Ureter (tissue), 1 donor: ENCODE measurements at regions not wholly inside any gene's neighbourhood (a gene's known extent, or its start where the extent isn't known, plus 50 kb on each side); places are given as distances from the start of the nearest gene placed in this dataset.
"Not testable (repeated sequence)": the region's sequence is repeated elsewhere in the genome, so short reads cannot be mapped to it uniquely, and the experiment has no call there.

Experiments
- DNase-seq: peaks from one replicate; pipeline ENCODE4 v3.0.0-alpha.2; 2020; ENCODE audit warnings: low spot score
- donor health status: DM: yes; HTN: yes; CAD: no.

DNA sequence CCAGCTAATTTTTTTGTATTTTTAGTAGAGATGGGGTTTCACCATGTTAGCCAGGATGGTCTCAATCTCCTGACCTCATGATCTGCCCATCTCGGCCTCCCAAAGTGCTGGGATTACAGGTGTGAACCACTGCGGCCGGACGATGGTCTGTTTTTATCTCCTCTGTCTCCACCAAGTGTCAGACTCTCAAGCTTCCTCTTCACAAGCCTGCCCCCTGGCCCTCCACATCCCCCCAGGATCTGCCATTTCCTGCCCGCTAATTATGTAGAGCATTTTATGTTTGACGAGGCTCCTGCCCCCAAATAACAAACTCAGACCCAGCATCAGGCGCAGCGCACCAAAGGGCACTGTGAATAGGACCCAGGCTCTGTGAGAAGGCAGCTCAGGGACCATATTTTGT lies 101.8 kb upstream of the PCBD1 start:
- not testable (repeated sequence) for DNase-seq

DNA sequence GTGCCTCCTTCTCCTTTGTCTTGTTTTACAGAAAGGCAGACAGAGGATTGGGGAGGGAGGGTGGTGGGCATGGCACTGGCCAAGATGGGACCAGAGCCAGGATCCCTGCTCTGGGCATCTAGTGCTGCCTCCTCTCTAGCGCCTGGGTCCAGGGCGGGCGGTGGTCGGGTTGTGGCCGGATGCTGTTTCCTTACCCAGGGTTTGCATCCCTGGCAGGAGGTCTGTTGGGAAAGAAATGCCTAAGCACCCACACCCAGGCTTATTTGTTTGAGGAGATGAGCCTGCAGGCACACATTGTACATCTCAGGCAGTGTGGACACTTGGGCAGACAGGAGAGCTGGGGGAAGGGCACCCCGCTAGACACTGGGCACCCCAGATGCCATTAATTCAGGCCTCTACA lies 102.3 kb upstream of the PCBD1 start:
- DNase-seq: no peak

DNA sequence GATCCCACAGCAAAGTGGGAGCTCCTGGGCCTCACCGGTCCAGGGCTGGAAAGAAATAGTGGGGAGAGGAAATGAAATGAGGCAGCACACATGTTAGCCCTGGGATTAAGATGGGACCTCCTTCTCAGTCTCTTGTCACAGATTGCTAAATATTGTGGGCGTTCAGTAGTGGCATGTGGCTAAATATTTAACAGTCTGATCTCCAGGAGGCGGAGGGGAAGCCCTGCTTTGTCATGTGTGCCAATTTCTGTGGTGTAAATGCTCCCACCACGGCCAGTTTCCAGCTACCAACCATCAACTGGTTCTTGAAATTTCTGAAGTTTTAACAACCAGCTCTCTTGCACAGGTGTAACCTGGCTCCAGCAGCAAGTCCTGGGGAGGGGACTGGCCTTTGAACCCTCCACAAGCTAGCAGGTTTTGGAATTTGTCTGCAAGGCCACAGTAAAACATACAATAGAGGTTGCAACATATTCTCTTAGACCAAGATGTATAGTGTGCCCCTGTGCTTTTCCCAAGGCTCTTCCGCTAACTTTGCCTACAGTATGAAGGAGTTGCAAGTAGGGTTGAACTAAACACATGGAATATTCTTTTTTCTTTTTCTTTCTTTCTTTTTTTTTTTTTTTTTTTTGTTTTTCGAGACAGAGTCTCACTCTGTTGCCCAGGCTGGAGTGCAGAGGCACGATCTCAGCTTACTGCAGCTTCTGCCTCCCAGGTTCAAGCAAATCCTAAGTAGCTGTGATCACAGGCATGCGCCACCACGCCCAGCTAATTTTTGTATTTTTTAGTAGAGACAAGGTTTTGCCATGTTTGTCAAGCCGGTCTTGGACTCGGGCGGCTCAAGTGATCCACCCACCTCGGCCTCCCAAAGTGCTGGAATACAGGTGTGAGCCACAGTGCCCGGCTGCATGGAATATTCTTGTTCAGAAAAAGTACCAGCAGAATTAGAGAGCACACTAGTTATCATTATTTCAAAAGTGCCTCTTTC lies 103.1 kb upstream of the PCBD1 start:
- DNase-seq: no peak

- DNase-seq: no peak
Observed at GRCh38 chr10:70992436-70992835, 104.1 kb upstream of the PCBD1 start.

DNA sequence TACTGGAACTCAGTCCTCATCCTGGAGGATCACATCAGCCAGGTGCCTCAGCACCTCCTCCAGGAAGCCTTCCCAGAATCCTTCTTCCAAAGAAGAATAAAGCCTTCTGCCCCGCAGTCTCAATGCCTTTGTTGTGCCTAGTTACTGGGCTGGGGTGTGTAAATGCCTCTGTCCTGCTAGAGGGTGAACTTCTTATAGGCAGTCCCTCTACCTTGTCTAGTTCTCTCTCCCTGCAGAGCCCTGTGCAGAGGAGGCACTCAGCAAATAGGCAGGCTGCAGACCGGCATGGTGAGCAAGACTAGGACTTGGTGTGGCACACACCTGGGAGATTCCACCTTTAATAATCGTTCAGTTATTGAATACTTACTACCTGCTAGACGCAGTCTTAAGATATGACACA lies 104.7 kb upstream of the PCBD1 start:
- DNase-seq: no peak

DNA sequence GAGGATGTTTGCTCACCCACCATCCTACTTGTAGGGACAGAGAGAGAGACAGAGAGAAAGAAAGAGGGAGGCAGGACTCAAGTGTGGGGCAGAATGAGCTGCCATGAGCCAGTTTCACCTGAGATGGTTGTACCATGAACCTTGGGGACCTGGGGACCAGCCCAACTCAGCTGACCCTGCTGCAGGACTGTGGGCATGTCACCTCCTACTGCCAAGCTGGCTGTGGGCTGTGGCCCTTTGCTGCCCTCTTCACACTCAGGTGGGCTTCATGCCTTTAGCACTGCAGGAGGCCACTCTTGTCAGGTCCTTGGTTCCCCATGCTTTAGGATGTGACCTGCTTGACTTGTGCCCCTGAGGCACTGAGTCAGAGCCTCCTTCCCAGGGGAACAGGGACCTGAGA lies 108.2 kb upstream of the PCBD1 start:
- DNase-seq: no peak

DNA sequence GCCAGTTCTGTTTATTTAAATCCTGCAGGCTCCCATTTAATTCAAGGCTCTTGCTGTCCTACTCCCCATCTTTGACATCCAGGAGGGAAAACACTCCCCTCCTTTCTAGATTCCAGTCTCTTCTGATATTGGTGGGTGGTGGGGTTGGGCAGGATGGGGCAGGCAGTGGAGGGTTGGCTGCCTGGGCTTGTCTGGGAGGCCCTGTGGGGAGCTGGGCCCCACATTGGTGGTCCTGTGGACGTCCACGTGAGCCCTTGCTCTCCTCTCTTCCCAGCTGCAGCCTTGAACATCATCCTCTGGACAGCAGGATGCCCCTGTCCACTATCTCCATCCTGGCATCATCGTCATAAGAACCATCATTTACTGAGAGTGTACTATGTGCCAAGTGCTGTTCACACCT lies 108.9 kb upstream of the PCBD1 start:
- DNase-seq: no peak

GRCh38 chr10:70998086-70998485 lies 109.7 kb upstream of the PCBD1 start:
- DNase-seq: no peak

DNA sequence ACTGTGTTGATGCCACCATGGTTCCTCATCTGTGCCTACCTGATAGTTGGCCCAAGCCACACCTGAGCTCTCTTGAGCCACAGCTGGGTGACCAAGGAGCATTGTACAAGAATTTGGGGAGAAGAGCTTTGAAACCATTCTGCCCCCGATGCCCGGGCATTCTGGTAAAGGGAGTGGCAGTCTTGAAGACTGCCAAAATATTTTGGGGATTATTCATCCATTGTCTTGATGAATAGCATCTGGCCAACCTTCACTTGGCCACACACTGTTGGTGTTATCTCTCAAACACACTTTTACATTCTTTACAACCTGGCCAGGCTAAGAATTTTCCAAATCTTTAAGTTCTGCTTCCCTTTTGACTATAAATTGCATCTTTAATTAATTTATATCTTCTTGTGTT lies 113.1 kb upstream of the PCBD1 start:
- DNase-seq: no peak

DNA sequence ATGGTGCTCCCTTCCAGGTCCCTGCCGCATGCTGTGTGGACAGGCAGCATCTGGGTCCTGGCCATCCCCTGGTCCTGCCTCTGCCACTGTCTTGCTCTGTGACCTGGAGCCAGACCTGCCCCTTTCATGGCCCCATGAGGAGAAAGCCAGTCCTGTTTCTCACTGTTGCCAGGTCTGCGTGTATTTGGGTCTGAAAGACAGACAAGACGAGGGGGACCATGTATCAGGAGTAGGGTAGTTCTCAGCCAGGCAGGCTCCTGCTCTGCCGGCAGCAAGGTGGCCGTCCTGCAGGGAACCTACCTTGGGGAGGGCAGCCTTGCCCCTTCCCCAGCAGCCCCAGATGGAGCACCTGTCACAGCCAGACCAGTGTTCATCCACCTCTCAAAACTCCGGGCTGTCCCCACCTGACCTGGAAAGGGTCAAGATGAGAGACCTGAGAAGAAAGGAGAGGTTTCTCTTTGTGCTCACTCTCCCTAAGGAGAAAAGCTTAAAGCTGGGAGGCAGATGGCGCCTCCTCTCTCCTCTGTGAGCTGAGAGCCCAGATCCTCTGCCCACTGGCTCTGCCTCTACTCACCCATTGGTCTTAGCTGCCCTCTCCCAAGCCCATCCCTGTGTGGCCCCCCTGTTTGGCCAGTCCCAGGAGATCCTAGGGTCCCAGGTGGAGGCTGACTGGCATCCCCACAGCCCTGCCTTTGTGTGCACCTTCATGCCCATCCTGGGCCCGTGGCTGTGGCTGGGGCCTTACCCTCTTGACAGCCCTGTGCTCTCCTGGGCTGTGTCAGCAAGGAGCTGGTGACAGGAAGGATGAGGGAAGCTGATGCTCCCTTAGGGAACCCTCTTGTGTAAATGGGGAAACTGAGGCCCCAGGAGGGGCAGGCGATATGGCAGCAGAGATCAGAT lies 116.1 kb upstream of the PCBD1 start:
- DNase-seq: no peak

- no peak for DNase-seq
Observed at GRCh38 chr10:71005337-71006305, 117.3 kb upstream of the PCBD1 start.

GRCh38 chr10:71006506-71006905 lies 118.1 kb upstream of the PCBD1 start:
- no peak for DNase-seq

DNA sequence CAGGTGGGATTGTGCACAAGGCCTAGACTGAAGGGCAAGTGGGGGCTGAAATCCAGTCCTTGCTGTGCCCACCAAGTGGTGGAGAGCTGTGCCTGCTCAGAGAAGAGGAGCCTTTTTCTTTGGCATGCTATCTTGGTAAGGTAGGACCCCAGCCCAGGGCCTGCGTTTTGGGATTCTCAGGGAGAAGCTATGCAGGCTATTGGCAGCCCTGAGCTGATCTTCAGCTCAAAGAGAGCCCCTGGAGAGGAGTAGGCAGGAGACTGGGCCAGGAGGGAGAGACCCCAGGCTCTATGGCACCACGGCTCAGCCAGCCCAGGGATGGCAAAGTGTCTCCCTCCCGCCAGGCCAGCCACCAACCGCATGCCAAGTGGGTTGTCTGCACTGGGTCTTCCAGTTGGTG lies 119.2 kb upstream of the PCBD1 start:
- no peak for DNase-seq

DNA sequence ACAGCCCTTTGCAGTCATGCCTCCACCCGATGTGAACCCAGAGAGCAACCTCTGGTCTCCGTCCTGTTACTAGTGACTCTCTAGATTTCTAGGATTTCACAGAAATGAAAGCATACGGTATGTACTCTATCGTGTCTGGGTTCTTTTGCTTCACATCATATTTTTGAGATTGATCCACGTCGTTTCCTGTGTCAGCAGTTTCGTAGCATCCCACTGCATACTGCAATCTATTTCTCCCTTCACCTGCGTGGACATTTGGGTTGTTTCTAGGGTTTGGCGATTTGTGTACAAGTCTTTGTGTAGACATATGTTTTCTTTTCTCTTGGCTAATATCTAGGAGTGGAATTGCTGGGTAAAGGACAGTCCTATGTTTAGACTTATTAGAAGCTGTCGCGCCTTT lies 119.8 kb upstream of the PCBD1 start:
- DNase-seq: no peak

DNA sequence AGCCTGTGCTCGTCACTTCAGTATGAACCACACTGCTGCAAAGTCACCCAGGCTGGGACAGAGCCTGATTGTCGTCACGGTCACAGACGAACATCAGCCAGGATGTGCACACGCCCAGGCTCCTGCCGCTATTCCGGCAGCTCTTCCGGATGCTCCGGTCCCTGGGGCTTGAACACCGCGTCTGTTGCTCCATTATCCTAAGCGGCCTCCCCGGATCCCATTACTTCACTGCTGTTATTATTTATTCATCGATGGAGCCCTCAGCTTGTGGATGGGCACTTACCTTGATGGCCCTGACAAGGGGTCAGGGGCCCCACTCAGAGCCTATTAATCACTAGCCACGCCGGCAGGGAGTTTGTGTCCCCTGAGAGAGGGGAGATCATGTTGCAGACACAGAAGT lies 120.8 kb upstream of the PCBD1 start:
- no peak for DNase-seq

- DNase-seq: no peak
Observed at GRCh38 chr10:71010730-71011129, 122.4 kb upstream of the PCBD1 start.

DNA sequence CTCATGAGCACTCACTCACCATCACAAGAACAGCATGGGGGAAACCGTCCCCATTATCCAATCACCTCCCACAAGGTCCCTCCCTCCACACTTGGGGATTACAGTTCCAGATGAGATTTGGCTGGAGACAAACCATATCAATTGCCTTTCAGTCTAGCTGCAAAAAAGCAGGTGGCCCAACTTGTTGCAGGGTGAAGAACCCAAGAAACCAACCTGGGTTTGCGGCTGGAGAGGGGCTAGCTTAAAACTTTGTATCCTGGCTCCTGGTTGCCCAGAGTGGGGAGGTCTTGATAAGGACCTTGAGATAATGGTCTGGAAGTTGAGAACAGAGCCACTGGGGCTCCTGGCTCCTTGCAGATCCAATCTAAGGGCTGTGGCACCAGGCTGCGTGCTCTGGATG lies 122.8 kb upstream of the PCBD1 start:
- DNase-seq: no peak

- no peak for DNase-seq
Observed at GRCh38 chr10:71014021-71014805, 125.8 kb upstream of the PCBD1 start.

DNA sequence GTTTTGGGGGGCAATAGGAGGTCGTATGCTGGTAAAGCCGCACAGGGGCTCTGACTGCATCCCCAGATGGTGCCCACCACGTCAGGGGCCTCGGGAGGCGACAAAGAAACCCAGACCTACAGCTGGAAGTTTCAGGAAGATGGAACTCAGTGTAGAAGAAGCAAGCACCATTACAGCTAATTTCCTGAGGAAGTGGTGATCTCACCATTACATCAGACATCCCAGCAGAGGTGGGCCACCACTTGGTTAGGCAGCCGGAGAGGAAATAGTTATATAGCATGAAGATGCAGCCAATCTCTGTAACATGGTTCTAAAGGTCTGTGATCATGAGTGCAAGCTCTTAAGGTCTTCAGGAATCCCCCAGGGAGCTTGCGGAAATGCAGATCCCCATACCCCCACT lies 127.3 kb upstream of the PCBD1 start:
- no peak for DNase-seq

GRCh38 chr10:71020061-71020460 lies 131.7 kb upstream of the PCBD1 start:
- not testable (repeated sequence) for DNase-seq

DNA sequence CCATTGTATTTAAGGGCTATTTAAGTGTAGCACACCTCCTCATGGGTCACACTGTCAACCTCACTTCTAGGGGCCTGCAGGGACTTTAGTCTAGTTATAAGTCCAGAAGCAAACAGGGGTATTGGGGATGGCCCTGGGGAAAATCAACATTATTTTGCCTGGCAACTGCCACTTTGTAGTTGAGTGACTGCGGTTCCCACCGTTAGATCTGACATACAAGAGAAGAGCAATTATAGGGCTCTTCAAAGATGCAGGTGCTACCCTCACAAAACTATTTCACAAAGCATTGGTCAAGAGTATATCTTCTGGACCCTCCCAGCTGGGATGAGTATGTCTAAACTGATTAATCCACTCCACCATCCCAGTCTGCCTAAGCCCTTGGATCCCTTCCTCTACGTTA lies 133.0 kb upstream of the PCBD1 start:
- no peak for DNase-seq
